SU-DHL-6 (cell line): ENCODE measurements at regions not wholly inside any gene's neighbourhood (a gene's known extent, or its start where the extent isn't known, plus 50 kb on each side); places are given as distances from the start of the nearest gene placed in this dataset.

Experiments used
- EZH2phosphoT487 ChIP-seq: fragments of 200-600 bp; sonication (generic), shearing (Covaris generic); conservative IDR thresholded peaks from 2 replicates; pipeline ENCODE4 v1.6.1; 2018; ENCODE audit warnings: mild to moderate bottlenecking, antibody characterized with exemption, low read length, moderate library complexity, mixed read lengths
- TF ChIP-seq, protein P1 (sequence below): fragments of 200-600 bp; sonication (generic); IDR thresholded peaks from one replicate; pipeline ENCODE4 v1.5.1; 2017; ENCODE audit warnings: antibody characterized with exemption, mild to moderate bottlenecking, low read length, moderate library complexity; ENCODE audit not compliant: insufficient read depth, poor library complexity, severe bottlenecking

DNA sequence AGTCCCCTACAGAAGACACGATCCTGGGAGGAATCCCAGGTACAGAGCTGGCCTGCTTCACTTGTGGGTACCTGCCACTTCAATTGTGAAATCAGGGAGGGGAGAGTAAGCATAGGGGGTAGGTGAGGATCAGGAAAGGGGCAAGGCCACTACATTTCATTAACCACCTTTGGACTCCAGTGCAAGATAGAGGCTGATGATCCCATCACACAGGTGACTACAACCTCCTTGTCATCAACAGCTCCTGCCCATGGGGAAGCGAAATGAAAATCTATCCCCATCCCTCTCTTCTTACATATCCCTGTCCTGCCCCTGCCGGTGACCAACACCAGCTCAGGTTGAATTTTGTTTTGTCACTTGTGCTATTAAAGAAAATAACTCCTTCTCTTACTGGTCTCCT, 64.7 kb upstream of the VPREB1 start:
- TF ChIP-seq, protein P1, sequence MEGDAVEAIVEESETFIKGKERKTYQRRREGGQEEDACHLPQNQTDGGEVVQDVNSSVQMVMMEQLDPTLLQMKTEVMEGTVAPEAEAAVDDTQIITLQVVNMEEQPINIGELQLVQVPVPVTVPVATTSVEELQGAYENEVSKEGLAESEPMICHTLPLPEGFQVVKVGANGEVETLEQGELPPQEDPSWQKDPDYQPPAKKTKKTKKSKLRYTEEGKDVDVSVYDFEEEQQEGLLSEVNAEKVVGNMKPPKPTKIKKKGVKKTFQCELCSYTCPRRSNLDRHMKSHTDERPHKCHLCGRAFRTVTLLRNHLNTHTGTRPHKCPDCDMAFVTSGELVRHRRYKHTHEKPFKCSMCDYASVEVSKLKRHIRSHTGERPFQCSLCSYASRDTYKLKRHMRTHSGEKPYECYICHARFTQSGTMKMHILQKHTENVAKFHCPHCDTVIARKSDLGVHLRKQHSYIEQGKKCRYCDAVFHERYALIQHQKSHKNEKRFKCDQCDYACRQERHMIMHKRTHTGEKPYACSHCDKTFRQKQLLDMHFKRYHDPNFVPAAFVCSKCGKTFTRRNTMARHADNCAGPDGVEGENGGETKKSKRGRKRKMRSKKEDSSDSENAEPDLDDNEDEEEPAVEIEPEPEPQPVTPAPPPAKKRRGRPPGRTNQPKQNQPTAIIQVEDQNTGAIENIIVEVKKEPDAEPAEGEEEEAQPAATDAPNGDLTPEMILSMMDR = no peak
- no peak for TF ChIP-seq EZH2phosphoT487
